SU-DHL-6 (cell line): ENCODE measurements at regions not wholly inside any gene's neighbourhood (a gene's known extent, or its start where the extent isn't known, plus 50 kb on each side); places are given as distances from the start of the nearest gene placed in this dataset.

ENCODE experiments used
- CTCF ChIP-seq: fragments of 200-600 bp; sonication (generic); IDR thresholded peaks from one replicate; pipeline ENCODE4 v1.5.1; 2017; ENCODE audit warnings: antibody characterized with exemption, mild to moderate bottlenecking, low read length, moderate library complexity; ENCODE audit not compliant: insufficient read depth, poor library complexity, severe bottlenecking
- EZH2phosphoT487 ChIP-seq: fragments of 200-600 bp; sonication (generic), shearing (Covaris generic); conservative IDR thresholded peaks from 2 replicates; pipeline ENCODE4 v1.6.1; 2018; ENCODE audit warnings: mild to moderate bottlenecking, antibody characterized with exemption, low read length, moderate library complexity, mixed read lengths

GRCh38 chr14:104476437-104476836 is 103.1 kb upstream of the C14orf180 start:
- TF ChIP-seq CTCF (no peak), EZH2phosphoT487 (no peak)
